Thymus (tissue), 11 donors: ENCODE measurements at regions not wholly inside any gene's neighbourhood (a gene's known extent, or its start where the extent isn't known, plus 50 kb on each side); places are given as distances from the start of the nearest gene placed in this dataset.

Source experiments
- DNase-seq, 9 donors: peaks; one replicate each; pipeline ENCODE4 v3.0.0-alpha.2; 2013; ENCODE audit warnings: low spot score in 9 of 9, low read depth in 6 of 9, missing footprints in 1 of 9
- H3K27ac ChIP-seq, 2 donors: one replicate each; pipeline ENCODE4 v1.5.1; 2013; ENCODE audit warnings: control low read depth in 1 of 2, low read depth in 1 of 2, low read length in 1 of 2, mild to moderate bottlenecking in 1 of 2, moderate library complexity in 1 of 2
- H3K27me3 ChIP-seq, 2 donors: one replicate each; pipeline ENCODE4 v1.5.1; 2013; ENCODE audit warnings: low read length in 1 of 2; ENCODE audit not compliant: control insufficient read depth in 2 of 2, insufficient read depth in 1 of 2
- H3K36me3 ChIP-seq, 2 donors: one replicate each; pipeline ENCODE4 v1.5.1; 2013; ENCODE audit warnings: low read length in 1 of 2, mild to moderate bottlenecking in 1 of 2, moderate library complexity in 1 of 2; ENCODE audit not compliant: control insufficient read depth in 2 of 2, insufficient read depth in 2 of 2
- H3K4me1 ChIP-seq, 2 donors: one replicate each; pipeline ENCODE4 v1.5.1; 2013; ENCODE audit warnings: low read length in 2 of 2; ENCODE audit not compliant: control insufficient read depth in 2 of 2, insufficient read depth in 2 of 2
- H3K4me3 ChIP-seq, 2 donors: one replicate each; pipeline ENCODE4 v1.5.1; 2013; ENCODE audit warnings: low read length in 2 of 2, control low read depth in 1 of 2, mild to moderate bottlenecking in 1 of 2
- H3K9me3 ChIP-seq, 2 donors: one replicate each; pipeline ENCODE4 v1.5.1; 2013; ENCODE audit warnings: low read length in 1 of 2, mild to moderate bottlenecking in 1 of 2; ENCODE audit not compliant: control insufficient read depth in 2 of 2, insufficient read depth in 1 of 2
- WGBS: extraction: QIAGEN DNeasy Blood & Tissue Kit; methylation state at CpG from one replicate; pipeline ENCODE4 v1.1.7; 2013; 5-methylcytosine and 5-hydroxymethylcytosine counted together
- donor health status: healthy.

DNA sequence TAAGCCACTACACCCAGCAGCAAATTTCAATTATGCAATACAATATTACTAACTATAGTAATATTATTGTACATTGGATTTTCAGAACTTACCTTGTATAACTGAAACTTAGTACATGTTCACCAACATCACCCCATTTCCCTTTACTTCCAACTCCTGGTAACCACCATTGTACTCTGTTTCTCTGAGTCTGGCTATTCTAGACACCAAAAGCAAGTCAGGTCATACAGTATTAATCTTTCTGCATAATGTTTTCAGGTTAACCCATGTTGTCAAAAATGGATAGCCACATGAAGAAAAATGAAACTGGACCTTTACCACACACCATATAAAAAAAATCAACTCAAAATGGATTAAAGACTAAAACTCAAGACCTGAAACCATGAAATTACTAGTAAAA is 558.2 kb downstream of the MMUT start:
- H3K36me3 ChIP-seq: no peaks in the 10 kb centered on the region
- no peak overlapping the region for H3K27ac ChIP-seq
- no peak overlapping the region for H3K4me3 ChIP-seq
- H3K4me1 ChIP-seq: no peaks in the 10 kb centered on the region
- H3K9me3 ChIP-seq: no peaks in the 10 kb centered on the region
- no peaks in the 10 kb centered on the region for H3K27me3 ChIP-seq
- no peak for DNase-seq

DNA sequence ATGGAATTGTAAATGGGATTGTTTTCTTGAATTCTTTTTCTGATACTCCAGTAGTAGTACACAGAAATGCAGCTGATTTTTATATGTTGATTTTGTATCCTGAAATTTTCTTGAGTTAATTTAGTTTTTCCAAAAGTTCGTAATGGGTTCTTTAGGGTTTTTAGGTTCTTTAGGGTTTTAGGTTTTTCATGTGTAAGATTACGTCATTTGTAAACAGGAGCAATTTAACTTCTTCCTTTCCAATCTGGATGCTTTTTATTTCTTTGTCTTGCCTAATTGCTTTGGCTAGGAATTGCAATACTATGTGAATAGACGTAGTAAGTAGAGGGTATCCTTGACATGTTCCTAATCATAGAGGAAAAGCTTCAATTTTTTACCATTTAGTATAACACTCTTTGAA is 568.6 kb downstream of the MMUT start:
- no peaks in the 10 kb centered on the region for H3K36me3 ChIP-seq
- no peak for DNase-seq
- no peak overlapping the region for H3K27ac ChIP-seq
- no peaks in the 10 kb centered on the region for H3K9me3 ChIP-seq
- no peaks in the 10 kb centered on the region for H3K4me1 ChIP-seq
- 93% methylated on average over 3 of the region's 3 CpGs for WGBS
- no peak overlapping the region for H3K4me3 ChIP-seq
- H3K27me3 ChIP-seq: no peaks in the 10 kb centered on the region

DNA sequence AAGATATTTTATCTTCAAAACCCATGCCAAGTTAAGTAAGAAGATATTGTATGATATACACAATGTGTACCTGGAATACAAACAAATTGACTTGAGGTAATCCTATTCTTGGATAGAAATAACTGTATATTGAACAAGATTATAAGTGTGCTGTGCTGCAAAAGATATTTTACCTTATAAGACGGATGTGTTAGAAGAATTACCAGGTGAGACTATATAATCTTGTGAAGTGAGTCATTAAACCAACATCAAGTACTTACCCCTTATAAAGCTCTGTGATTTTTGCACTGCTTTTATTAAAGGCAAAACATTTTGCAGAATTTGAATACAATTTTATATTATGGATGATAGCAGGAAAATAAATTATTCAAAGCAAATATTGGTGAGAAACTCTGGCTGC is 570.0 kb downstream of the MMUT start:
- H3K9me3 ChIP-seq: no peaks in the 10 kb centered on the region
- H3K27ac ChIP-seq: no peak overlapping the region
- no peaks in the 10 kb centered on the region for H3K36me3 ChIP-seq
- H3K4me1 ChIP-seq: no peaks in the 10 kb centered on the region
- H3K27me3 ChIP-seq: no peaks in the 10 kb centered on the region
- 95% methylated on average over 1 of the region's 1 CpG for WGBS
- DNase-seq: no peak
- H3K4me3 ChIP-seq: no peak overlapping the region

DNA sequence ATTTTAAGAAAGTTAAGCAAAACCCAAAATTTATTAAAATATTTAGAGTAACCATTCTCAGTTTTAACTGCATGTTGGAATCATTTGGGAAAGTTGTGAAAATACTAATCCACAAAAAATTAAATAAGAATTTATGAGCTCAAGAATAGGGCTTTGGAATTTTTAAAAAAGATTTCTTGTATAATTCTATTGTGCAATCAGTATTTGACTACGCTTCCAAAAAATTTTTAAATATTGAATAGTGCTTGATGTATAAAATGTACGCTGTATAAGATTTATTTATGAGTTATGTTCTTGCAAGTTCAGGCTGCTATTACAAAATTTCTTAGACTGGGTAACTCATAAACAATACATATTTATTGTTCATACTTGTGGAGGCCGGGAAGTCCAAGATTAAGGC is 571.7 kb downstream of the MMUT start:
- no peaks in the 10 kb centered on the region for H3K4me1 ChIP-seq
- no peaks in the 10 kb centered on the region for H3K36me3 ChIP-seq
- no peak overlapping the region for H3K27ac ChIP-seq
- H3K27me3 ChIP-seq: no peaks in the 10 kb centered on the region
- WGBS: 95% methylated on average over 3 of the region's 3 CpGs
- no peak for DNase-seq
- H3K9me3 ChIP-seq: no peaks in the 10 kb centered on the region
- H3K4me3 ChIP-seq: no peak overlapping the region

DNA sequence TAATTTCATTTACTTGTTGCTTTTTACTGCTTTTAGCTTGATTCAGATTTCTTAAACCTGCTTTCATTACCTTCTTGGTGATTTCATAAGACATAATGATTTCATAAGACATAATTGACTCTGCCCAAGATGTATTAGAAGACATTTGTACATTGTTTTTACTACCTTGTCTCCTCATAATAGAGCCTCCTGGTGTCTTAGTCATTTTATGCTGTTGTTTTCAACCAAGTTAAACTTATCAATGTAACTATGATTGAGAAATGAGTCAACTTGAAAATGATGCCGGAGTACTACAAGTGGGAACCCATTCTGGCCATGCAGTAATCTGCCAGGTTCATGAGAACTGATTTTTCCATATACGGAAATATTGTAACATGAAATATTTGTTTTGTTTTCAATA is 573.6 kb downstream of the MMUT start:
- H3K36me3 ChIP-seq: no peaks in the 10 kb centered on the region
- WGBS: 96% methylated on average over 2 of the region's 2 CpGs
- no peaks in the 10 kb centered on the region for H3K9me3 ChIP-seq
- H3K27ac ChIP-seq: no peak overlapping the region
- no peak overlapping the region for H3K4me3 ChIP-seq
- no peak for DNase-seq
- no peaks in the 10 kb centered on the region for H3K4me1 ChIP-seq
- no peaks in the 10 kb centered on the region for H3K27me3 ChIP-seq

DNA sequence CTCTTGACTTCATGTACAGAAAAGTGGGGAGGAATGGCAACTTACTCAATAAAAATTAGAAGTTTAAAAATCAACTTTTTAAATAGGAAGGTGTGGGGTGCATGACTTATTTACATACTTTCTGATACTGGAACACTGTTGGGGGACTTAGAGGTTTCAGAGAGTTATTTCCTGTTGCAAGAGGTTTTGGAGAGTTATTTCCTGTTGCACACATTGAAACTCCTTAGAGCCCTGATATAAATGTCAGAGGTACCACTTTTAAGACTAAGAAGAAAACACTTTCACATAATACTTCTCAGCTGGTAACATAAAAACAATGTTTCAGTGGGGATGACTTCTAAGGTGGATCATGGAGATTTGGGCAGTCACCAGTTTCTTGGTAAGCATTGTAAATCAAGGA is 579.9 kb downstream of the MMUT start:
- no peaks in the 10 kb centered on the region for H3K36me3 ChIP-seq
- no peak overlapping the region for H3K27ac ChIP-seq
- H3K4me3 ChIP-seq: no peak overlapping the region
- no peaks in the 10 kb centered on the region for H3K4me1 ChIP-seq
- no peak for DNase-seq
- no peaks in the 10 kb centered on the region for H3K27me3 ChIP-seq
- no peaks in the 10 kb centered on the region for H3K9me3 ChIP-seq

DNA sequence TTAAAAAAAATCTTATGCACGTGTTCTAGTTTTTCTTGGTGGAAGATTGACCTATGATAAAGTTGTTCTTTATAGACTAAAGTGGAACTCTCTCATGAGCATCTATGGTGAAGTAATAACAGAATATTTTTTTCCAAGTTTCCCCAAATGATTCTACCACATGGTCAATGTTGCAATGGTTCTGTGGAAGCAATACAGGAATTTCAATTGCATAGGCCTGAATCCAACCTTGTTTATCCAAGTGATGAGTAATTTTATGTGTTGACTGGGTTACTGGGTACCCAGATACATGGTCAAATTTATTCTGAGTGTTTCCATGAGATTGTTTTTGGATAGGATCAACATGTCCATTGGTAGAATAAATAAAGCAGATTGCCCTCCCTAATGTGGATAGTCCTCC is 581.5 kb downstream of the MMUT start:
- 71% methylated on average over 1 of the region's 1 CpG for WGBS
- no peaks in the 10 kb centered on the region for H3K4me1 ChIP-seq
- H3K4me3 ChIP-seq: no peak overlapping the region
- DNase-seq: no peak
- no peaks in the 10 kb centered on the region for H3K27me3 ChIP-seq
- H3K36me3 ChIP-seq: no peaks in the 10 kb centered on the region
- H3K27ac ChIP-seq: no peak overlapping the region
- H3K9me3 ChIP-seq: no peaks in the 10 kb centered on the region

DNA sequence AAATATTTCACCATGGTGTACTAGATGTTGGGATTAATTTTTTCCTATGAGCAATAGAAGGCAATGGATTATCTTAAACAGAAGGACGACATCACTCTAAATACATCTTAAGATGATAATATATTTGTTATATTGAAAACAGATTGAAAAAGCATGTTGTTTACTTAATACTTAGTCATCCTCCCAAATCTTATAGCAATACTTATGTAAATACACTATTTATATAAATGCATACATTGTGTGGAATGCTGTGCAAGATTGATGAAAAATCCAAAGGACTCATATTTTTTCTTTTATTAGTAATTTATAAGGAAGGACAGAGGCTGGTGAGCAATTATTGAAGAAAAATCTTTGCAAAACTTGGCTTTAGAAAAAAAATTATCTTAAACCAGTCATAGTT is 593.5 kb downstream of the MMUT start:
- Histone ChIP-seq H3K27ac (no peak overlapping the region), H3K4me3 (no peak overlapping the region), H3K9me3 (peaks cover 0 to 4% of the 10 kb centered on the region in 2 donors), H3K27me3 (no peaks in the 10 kb centered on the region), H3K36me3 (no peaks in the 10 kb centered on the region), H3K4me1 (no peaks in the 10 kb centered on the region)
- DNase-seq: no peak
- WGBS: 97% methylated on average over 1 of the region's 1 CpG

DNA sequence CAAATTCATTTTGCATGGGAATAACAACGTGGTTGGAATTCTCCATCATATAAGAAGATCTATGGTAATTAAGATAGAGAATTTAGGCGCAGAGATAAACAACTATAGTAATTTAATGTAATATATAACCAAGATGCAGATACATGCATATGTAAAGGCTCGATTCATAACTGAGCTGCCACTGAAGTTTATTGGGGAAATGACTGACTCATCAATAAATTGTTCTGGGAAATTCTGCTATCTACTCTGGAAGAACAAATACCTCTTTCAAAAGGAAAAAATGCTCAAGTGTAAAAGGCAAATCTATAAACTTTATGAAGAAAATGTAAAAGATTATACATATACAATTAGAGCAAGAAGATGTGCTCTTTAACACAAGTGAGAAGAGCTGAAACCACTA is 596.4 kb downstream of the MMUT start:
- Histone ChIP-seq H3K4me1 (no peaks in the 10 kb centered on the region), H3K36me3 (no peaks in the 10 kb centered on the region), H3K9me3 (no peaks in the 10 kb centered on the region), H3K4me3 (no peak overlapping the region), H3K27me3 (no peaks in the 10 kb centered on the region), H3K27ac (no peak overlapping the region)
- DNase-seq: no peak
- 97% methylated on average over 3 of the region's 3 CpGs for WGBS

DNA sequence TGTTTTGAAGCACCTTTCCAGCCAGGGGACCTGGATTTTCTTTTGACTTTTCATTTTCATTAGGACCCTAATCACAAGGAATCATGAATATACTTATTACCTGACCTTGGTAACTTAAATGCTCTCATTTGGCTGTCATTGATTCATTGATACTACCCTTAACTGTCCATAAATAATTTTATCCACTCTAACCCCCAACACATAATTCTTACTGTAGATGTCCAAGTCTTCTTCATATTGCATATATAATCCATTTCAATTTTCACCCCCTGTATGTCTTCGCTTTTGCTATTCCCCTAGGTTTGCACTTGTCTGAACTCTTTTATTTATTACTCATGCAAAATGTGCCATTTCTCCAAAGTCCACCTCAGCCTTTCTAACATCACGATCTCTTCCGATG is 602.9 kb downstream of the MMUT start:
- Histone ChIP-seq H3K36me3 (no peaks in the 10 kb centered on the region), H3K9me3 (no peaks in the 10 kb centered on the region), H3K4me1 (no peaks in the 10 kb centered on the region), H3K4me3 (no peak overlapping the region), H3K27me3 (no peaks in the 10 kb centered on the region), H3K27ac (no peak overlapping the region)
- WGBS: 95% methylated on average over 3 of the region's 3 CpGs
- DNase-seq: no peak
